AG09319 (cell line): ENCODE measurements at regions not wholly inside any gene's neighbourhood (a gene's known extent, or its start where the extent isn't known, plus 50 kb on each side); places are given as distances from the start of the nearest gene placed in this dataset.

Source experiments
- DNase-seq: peaks from one replicate; pipeline ENCODE4 v3.0.0-alpha.2; 2010; ENCODE audit warnings: low read depth; ENCODE audit errors: extremely low read depth
- CTCF ChIP-seq: IDR thresholded peaks from 2 replicates; pipeline ENCODE4 v1.5.1; 2011; ENCODE audit warnings: low read depth, mild to moderate bottlenecking, inconsistent platforms, low read length, moderate library complexity

GRCh38 chr5:89300426-89300970, 417.5 kb upstream of the MEF2C start:
- DNase-seq: no peak
- no peak for TF ChIP-seq CTCF

- DNase-seq: no peak
- TF ChIP-seq CTCF: no peak
These were observed 417.0 kb upstream of the MEF2C start for GRCh38 chr5:89299998-89300397.

GRCh38 chr5:89297066-89297465, 414.1 kb upstream of the MEF2C start:
- no peak for TF ChIP-seq CTCF
- no peak for DNase-seq

GRCh38 chr5:89293810-89294209, 410.8 kb upstream of the MEF2C start:
- DNase-seq: no peak
- no peak for TF ChIP-seq CTCF

- DNase-seq: no peak
- no peak for TF ChIP-seq CTCF
These were observed 409.5 kb upstream of the MEF2C start for GRCh38 chr5:89292487-89292886.

- DNase-seq: no peak
- no peak for TF ChIP-seq CTCF
These were observed 406.6 kb upstream of the MEF2C start for GRCh38 chr5:89289604-89290003.

- TF ChIP-seq CTCF: no peak
- no peak for DNase-seq
These were observed 405.0 kb upstream of the MEF2C start for GRCh38 chr5:89287964-89288363.
